ES-I3 (cell line): ENCODE measurements at regions not wholly inside any gene's neighbourhood (a gene's known extent, or its start where the extent isn't known, plus 50 kb on each side); places are given as distances from the start of the nearest gene placed in this dataset.
"Not testable (repeated sequence)": the region's sequence is repeated elsewhere in the genome, so short reads cannot be mapped to it uniquely, and the experiment has no call there.

Source experiments
- H3K36me3 ChIP-seq: 2 replicates; pipeline ENCODE4 v1.6.1; 2013; ENCODE audit warnings: mild to moderate bottlenecking, low read length, control low read depth, moderate library complexity; ENCODE audit not compliant: insufficient read depth
- H3K4me1 ChIP-seq: 2 replicates; pipeline ENCODE4 v1.6.1; 2013; ENCODE audit warnings: mild to moderate bottlenecking, control low read depth, low read length; ENCODE audit not compliant: insufficient read depth
- H3K9ac ChIP-seq: 2 replicates; pipeline ENCODE4 v1.6.1; 2013; ENCODE audit warnings: low read depth, mild to moderate bottlenecking, low read length, moderate library complexity
- H3K9me3 ChIP-seq: 2 replicates; pipeline ENCODE4 v1.6.1; 2013; ENCODE audit warnings: mild to moderate bottlenecking, low read length, moderate library complexity; ENCODE audit not compliant: control insufficient read depth, insufficient read depth

DNA sequence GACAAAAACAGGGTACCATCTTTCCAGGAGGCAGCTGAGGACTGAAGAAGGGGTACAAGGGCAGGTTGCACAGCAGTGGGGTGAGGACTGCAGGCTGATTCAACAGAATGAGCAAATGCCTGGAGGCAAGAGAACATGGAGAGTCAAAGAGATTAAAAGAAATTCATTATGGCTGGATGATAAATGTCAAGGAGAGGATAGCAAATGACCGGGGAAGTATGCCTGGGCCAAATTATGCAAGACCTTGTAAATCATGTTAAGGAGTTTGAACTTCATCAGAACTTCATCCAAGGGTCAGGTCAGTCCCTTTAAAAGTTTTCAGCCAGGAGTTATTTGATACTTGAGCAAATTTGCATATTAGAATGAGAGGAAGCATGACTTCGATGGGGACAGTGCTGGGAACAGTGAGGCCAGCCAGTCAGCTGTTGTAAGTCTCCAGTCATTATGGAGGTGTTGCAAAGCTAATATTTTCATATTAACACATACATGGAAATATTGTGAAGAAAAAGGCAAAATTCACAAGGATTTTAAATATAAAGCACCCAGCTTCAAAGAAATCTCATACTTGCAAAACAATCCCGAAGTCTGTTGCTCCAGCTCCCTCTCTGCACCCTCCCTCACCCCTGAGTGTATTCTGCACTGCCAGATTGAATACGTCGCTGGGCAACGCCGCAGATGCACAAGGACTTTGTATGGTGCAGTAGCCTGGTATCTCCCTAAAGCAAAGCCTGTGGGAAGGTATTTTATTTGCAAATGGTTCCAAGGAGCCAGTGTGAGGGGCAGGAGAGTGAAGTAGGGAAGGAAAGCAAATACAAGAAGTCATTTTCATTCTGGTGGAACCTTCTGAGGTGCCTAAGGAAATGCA lies 509.8 kb upstream of the TLE4 start:
- Histone ChIP-seq H3K9ac (no peak overlapping the region), H3K36me3 (no peaks in the 10 kb centered on the region)

DNA sequence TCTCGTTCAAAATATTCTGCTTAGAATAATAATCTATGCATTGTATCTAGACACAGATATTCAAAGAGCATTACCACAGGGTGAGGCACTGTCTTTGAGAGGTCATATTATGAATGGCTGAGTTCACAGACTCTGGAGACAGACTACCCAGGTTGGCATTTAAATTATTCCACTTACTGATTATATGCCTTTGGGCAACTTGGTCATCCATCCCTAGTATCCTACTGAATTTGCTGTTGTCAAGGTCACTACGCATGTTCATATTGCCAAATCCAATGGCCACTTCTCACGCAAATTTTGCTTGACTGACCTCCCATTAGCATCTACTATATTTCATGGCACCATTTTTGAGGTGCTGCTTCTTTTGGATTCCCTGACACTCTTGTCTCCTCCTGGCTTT lies 498.6 kb upstream of the TLE4 start:
- Histone ChIP-seq H3K4me1 (no peaks in the 10 kb centered on the region), H3K9ac (no peak overlapping the region), H3K36me3 (no peaks in the 10 kb centered on the region), H3K9me3 (no peaks in the 10 kb centered on the region)

More for the DNA sequence above, 509.8 kb upstream of the TLE4 start:
- Histone ChIP-seq H3K9me3 (no peaks in the 10 kb centered on the region), H3K4me1 (no peaks in the 10 kb centered on the region)

DNA sequence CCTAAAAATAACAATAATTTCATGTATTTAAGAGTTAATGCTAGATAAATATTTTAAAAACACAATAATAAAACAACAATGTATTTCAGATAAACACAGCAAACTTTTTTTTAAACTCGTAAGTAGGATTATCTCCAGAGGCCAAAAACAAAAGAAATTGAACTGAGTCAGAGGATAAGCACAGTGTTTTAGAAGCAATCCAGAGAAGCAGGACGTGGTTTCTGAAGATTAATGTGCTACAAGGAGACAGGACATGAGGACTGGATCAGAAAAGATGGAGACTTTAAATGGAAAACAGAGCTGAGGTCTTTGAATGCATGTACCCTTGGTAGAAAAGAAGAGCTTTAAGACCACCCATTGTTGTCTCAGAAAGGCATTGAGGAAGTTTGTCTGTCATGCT lies 491.2 kb upstream of the TLE4 start:
- H3K9me3 ChIP-seq = no peaks in the 10 kb centered on the region
- no peaks in the 10 kb centered on the region for H3K36me3 ChIP-seq
- H3K9ac ChIP-seq = no peak overlapping the region
- no peaks in the 10 kb centered on the region for H3K4me1 ChIP-seq

DNA sequence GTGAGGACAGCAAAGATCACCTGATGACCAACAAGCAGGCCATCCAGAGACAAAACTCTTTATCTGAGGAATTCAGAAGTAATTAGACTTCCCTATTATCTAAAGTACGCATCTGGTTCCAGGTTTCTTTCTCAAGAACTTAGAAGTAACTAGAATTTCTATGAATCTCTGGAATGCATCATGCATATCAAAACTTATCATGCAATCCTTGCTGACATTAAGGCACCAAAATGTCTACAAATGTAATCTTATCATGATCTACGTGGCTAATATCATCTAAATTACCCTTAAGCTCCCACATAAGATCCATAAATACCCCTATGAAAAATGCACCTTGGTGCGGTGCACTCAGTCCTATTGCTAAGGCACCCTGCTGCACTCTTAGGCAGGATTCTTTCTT lies 488.1 kb upstream of the TLE4 start:
- no peaks in the 10 kb centered on the region; the same call in 1 of the 2 replicates for H3K9me3 ChIP-seq
- H3K36me3 ChIP-seq = no peaks in the 10 kb centered on the region
- H3K4me1 ChIP-seq = no peaks in the 10 kb centered on the region
- no peak overlapping the region for H3K9ac ChIP-seq

DNA sequence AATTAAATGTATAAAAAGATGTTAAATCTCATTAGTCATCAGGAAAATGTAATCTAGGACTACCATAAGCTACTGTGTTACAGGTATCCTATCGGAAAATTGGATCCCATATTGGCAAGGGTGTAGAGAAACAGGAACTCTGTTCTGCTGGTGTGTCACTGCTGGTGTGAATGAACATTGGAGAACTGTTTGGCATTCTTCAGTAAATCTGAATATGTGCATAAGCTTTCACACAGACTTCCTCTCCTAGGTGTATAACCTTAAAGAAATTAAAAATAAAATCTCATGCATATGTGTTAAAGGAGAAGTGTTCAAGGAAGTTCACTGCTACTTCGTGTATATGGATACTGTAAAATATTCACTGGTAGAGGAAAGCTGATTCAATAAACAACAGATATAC lies 484.6 kb upstream of the TLE4 start:
- no peaks in the 10 kb centered on the region for H3K36me3 ChIP-seq
- no peak overlapping the region for H3K9ac ChIP-seq
- H3K9me3 ChIP-seq = no peaks in the 10 kb centered on the region; the same call in 1 of the 2 replicates
- H3K4me1 ChIP-seq = no peaks in the 10 kb centered on the region

DNA sequence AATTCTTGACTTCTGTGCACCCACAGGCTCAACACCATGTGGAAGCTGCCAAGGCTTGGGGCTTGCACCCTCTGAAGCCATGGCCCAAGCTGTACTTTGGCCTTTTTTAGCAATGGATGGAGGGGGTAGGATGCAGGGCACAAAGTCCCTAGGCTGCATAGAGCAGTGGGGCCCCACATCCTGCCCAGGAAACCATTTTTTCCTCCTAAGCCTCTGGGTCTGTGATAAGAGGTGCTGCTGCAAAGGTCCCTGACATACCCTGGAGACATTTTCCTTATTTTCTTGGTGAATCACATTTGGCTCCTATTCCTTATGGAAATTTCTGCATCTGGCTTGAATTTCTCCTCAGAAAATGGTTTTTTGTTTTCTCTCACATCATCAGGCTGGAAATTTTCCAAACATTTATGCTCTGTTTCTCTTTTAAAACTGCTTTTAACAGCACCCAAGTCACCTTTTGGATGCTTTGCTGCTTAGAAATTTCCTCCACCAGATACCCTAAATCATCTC lies 482.7 kb upstream of the TLE4 start:
- no peaks in the 10 kb centered on the region for H3K4me1 ChIP-seq
- no peaks in the 10 kb centered on the region; the same call in 1 of the 2 replicates for H3K9me3 ChIP-seq
- H3K36me3 ChIP-seq = no peaks in the 10 kb centered on the region
- H3K9ac ChIP-seq = no peak overlapping the region

DNA sequence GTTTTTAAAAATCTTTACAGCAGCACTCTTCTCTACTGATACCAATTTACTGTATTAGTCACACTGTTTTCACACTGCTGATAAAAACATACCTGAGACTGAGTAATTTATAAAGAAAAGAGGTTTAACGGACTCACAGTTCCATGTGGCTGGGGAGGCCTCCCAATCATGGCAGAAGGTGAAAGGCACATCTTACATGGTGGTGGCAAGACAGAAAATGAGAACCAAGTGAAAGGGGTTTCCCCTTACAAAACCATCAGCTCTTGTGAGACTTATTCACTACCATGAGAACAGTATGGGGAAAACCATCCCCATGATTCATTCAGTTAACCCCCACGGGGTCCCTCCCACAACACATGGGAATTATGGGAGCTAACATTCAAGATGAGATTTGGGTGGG lies 481.9 kb upstream of the TLE4 start:
- not testable (repeated sequence) for H3K36me3 ChIP-seq, H3K4me1 ChIP-seq, H3K9me3 ChIP-seq, H3K9ac ChIP-seq

DNA sequence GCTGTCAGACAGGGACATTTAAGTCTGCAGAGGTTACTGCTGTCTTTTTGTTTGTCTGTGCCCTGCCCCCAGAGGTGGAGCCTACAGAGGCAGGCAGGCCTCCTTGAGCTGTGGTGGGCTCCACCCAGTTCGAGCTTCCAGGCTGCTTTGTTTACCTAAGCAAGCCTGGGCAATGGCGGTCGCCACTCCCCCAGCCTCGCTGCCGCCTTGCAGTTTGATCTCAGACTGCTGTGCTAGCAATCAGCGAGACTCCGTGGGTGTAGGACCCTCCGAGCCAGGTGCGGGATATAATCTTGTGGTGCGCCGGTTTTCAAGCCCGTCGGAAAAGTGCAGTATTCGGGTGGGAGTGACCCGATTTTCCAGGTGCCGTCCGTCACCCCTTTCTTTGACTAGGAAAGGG lies 468.5 kb upstream of the TLE4 start:
- H3K36me3 ChIP-seq = not testable (repeated sequence)

DNA sequence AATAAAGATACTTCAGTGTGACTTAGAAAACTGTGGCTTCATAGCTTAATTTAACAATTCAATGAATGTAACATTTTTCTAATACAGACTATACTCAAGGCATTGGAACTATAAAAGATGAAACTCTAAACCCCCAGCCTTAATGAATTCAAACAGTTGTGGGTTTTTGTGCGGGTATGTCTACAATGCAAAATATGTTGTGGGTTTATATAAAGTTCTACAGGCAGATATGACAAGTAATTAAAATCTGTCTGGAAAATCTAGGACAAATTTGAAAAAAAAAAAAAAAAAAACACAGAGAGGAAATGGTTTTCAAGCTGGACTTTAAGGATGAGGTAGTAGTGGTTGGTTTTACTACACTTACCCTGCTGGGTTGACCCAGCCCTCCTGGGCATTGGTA lies 467.5 kb upstream of the TLE4 start:
- no peak overlapping the region for H3K9ac ChIP-seq
- H3K9me3 ChIP-seq = peaks cover 9% of the 10 kb centered on the region
- H3K36me3 ChIP-seq = no peaks in the 10 kb centered on the region

More for the DNA sequence above, 468.5 kb upstream of the TLE4 start:
- not testable (repeated sequence) for H3K9me3 ChIP-seq, H3K4me1 ChIP-seq, H3K9ac ChIP-seq

DNA sequence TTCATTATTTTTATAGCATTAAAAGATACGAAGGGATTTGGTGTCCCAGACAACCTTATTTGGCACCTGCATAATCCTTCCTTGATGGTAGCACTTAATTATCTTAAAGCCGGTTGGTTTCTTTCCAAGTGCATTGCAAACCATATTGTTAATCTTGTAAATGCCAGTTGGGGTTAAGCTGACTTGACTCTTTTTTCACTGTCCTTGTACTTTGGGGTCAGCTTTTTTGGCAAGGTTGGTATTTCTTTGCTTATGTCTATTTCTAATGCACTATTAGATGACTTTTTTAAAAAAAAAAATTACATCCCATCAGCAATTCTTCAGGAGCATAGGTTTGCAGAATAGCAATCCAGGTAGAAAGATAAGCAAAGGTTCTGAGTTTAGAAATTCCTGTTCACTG lies 466.8 kb upstream of the TLE4 start:
- H3K9me3 ChIP-seq = peaks cover 9% of the 10 kb centered on the region
- no peak overlapping the region for H3K9ac ChIP-seq
- no peaks in the 10 kb centered on the region for H3K36me3 ChIP-seq
- no peaks in the 10 kb centered on the region for H3K4me1 ChIP-seq

More for the DNA sequence above, 467.5 kb upstream of the TLE4 start:
- no peaks in the 10 kb centered on the region for H3K4me1 ChIP-seq

DNA sequence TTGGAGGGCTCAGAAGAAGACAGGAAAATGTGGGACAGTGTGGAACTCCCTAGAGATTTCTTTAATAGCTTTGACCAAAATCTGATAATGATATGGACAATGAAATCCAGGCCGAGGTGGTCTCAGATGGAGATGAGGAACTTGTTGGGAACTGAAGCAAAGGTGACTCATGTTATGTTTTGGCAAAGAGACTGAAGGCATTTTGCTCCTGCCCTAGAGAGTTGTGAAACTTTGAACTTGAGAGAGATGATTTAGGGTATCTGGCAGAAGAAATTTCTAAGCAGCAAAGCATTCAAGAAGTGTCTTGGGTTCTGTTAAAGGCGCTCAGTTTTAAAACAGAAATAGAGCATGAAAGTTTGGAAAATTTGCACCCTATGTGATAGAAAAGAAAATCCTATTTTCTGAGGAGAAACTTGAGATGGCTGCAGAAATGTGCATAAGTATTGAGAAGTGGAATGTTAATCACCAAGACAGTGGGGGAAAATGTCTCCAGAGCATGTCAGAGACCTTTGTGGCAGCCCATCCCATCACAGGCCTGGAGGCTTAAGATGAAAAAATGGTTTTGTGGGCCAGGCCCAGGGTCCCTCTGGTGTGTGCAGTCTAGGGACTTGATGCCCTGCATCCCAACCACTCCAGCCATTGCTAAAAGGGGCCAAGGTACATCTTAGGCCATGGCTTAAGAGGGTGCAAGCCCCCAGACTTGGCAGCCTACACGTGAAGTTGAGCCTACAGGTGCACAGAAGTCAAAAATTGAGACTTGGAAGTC lies 463.7 kb upstream of the TLE4 start:
- Histone ChIP-seq H3K9ac (no peak overlapping the region), H3K9me3 (peaks cover 11% of the 10 kb centered on the region), H3K36me3 (no peaks in the 10 kb centered on the region), H3K4me1 (no peaks in the 10 kb centered on the region)

DNA sequence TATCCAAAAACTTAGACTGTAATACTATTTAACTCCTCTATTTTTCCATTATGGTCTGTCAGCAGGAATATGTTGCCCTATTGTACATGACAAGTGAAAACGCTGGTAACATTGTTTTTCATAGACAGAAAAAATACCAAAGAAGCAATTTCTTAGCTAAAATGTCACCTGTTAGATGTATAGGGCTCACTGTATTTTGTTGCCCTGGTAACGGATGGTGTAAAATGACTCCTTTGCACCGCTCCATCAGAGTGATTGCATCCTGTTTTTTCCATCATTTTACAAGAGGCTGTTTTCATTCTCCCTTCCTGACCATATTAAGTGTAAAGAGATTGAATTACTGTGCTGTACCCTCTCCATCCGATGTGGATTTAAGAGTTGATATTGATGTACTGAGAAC lies 460.1 kb upstream of the TLE4 start:
- H3K4me1 ChIP-seq = no peaks in the 10 kb centered on the region
- peaks cover 11% of the 10 kb centered on the region for H3K9me3 ChIP-seq
- no peak overlapping the region for H3K9ac ChIP-seq
- no peaks in the 10 kb centered on the region for H3K36me3 ChIP-seq

DNA sequence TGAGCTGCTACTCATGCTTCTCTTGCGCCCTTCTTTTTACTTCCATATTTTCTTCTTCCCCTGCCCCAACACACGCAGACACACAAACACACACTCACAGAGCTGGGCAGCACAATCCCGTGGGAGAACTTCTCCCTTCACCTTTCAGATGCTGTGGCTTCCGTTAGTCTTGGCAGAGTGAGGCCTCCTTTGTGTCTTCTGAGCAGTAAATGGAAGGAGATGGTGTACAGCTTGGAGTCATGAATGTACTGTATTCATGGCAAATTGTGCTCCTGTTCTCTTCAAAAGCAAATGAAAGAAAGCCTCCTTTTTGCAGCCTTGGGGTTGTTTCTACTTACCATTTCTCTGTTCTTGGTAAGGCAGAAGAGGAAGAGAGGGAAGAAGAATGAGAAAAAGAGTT lies 456.6 kb upstream of the TLE4 start:
- peaks cover 1% of the 10 kb centered on the region; the same call in 1 of the 2 replicates for H3K9me3 ChIP-seq

DNA sequence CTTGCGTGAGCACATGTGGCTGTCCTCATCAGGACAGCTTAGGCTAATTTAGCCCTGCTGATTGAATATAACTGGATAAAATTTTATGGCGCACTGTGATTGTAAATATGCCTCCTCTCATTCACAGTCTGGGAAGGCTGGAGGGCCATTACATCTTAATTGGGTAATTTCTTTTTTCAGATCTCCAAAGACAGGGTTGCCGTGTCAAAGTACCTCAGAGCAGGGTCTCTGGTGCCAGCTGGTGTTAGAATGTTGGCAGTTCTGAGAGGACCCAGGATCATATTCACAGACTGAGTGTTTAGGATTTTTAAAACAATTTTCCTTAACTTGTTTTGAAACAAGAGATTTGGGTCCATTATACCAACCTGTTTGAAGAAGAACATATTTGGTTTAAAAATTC lies 455.7 kb upstream of the TLE4 start:
- no peaks in the 10 kb centered on the region for H3K36me3 ChIP-seq
- H3K4me1 ChIP-seq = no peaks in the 10 kb centered on the region
- no peaks in the 10 kb centered on the region for H3K9me3 ChIP-seq
- H3K9ac ChIP-seq = no peak overlapping the region

More for the DNA sequence above, 456.6 kb upstream of the TLE4 start:
- H3K9ac ChIP-seq = no peak overlapping the region
- H3K4me1 ChIP-seq = no peaks in the 10 kb centered on the region
- H3K36me3 ChIP-seq = no peaks in the 10 kb centered on the region

DNA sequence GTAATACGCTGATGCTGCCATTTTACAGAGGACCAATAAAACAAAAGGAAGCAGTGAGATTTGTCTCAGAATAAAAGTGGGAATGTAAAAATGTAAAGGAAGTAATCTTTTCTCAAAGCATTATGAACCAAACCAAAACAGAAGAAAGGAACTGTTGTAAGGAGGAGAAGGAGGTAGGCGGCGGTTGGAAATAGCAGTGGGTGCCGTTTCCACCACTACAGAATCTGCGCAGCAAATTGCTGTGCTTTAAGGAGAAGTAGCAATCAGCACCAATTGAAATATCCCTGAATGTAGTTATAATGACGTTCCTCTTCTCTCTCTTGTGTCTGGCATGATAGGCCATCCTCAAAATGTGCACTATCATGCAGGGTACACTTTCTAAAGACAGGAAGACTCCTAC lies 455.1 kb upstream of the TLE4 start:
- Histone ChIP-seq H3K9ac (no peak overlapping the region), H3K4me1 (no peaks in the 10 kb centered on the region), H3K9me3 (no peaks in the 10 kb centered on the region), H3K36me3 (no peaks in the 10 kb centered on the region)
